Activated CD8-positive, alpha-beta T cell treated with anti-CD3 and anti-CD28 coated beads for 36 hours (primary cell): ENCODE measurements at regions not wholly inside any gene's neighbourhood (a gene's known extent, or its start where the extent isn't known, plus 50 kb on each side); places are given as distances from the start of the nearest gene placed in this dataset.

Source experiments
- ATAC-seq: fragments of 200-7000 bp; cut with Tn5 transposase; one replicate; pipeline ENCODE4 v1.10.0; 2021; ENCODE audit warnings: mild to moderate bottlenecking, moderate library complexity
- CTCF ChIA-PET: fragments of 350-600 bp; sonication (Branson Sonifier 250); formaldehyde crosslinking; loops from one replicate; lab custom pipeline; 2021; ENCODE audit warnings: antibody characterized with exemption; lab: Charles Lee
- POLR2A ChIA-PET: fragments of 350-600 bp; sonication (Branson Sonifier 250); formaldehyde crosslinking; loops from one replicate; lab custom pipeline; 2021; ENCODE audit warnings: antibody characterized with exemption; lab: Charles Lee
- DNase-seq: peaks from one replicate; pipeline ENCODE4 v3.0.0-alpha.2; 2020
- H3K27ac Mint-ChIP-seq: one replicate; pipeline ENCODE4 v1.8.0; 2021; ENCODE audit warnings: mild to moderate bottlenecking, mixed read lengths
- H3K27me3 Mint-ChIP-seq: one replicate; pipeline ENCODE4 v1.8.0; 2021; ENCODE audit warnings: mixed read lengths
- H3K36me3 Mint-ChIP-seq: one replicate; pipeline ENCODE4 v1.8.0; 2021; ENCODE audit warnings: low read depth, mixed read lengths
- H3K4me1 Mint-ChIP-seq: one replicate; pipeline ENCODE4 v1.8.0; 2021; ENCODE audit warnings: low read depth, mixed read lengths
- H3K4me3 Mint-ChIP-seq: one replicate; pipeline ENCODE4 v1.8.0; 2021; ENCODE audit warnings: mild to moderate bottlenecking, moderate library complexity, mixed read lengths
- H3K9me3 Mint-ChIP-seq: one replicate; pipeline ENCODE4 v1.8.0; 2021; ENCODE audit warnings: mixed read lengths
- CTCF ChIP-seq: fragments of 200-600 bp; IDR thresholded peaks from one replicate; pipeline ENCODE4 v1.8.0; 2022; ENCODE audit warnings: antibody characterized with exemption, mild to moderate bottlenecking
- intact Hi-C: fragments of 100-400 bp; cut with micrococcal nuclease; formaldehyde crosslinking; loops from one replicate; pipeline ENCODE4 v1.10.0; 2022

- intact Hi-C loops, result no loop called here
- Mint-ChIP-seq H3K4me1 (no peaks in the 10 kb centered on the region), H3K9me3 (no peaks in the 10 kb centered on the region), H3K27me3 (peaks cover 12% of the 10 kb centered on the region), H3K36me3 (no peaks in the 10 kb centered on the region), H3K27ac (no peak overlapping the region), H3K4me3 (no peak overlapping the region)
- ChIA-PET POLR2A (interaction anchor here (0.8 kb wide), 1 partner anchor 10 kb away, joined by 4 read pairs; no protein-coding TSS in a partner anchor), CTCF (interaction anchor here (1.3 to 2.6 kb wide), 2 partner anchors 15 to 46 kb away, joined by 3 to 10 read pairs; no protein-coding TSS in a partner anchor)
- no peak for TF ChIP-seq CTCF
- no peak for ATAC-seq
- DNase-seq, result no peak
These were observed 75.3 kb upstream of the BCL11A start for GRCh38 chr2:60628615-60629304.

GRCh38 chr2:60629305-60629662, 75.8 kb upstream of the BCL11A start:
- H3K9me3 Mint-ChIP-seq, result no peaks in the 10 kb centered on the region
- no peak overlapping the region for H3K27ac Mint-ChIP-seq
- ChIA-PET POLR2A (no interaction called here), CTCF (interaction anchor here (1.3 to 2.6 kb wide), 2 partner anchors 14 to 46 kb away, joined by 3 to 10 read pairs; no protein-coding TSS in a partner anchor)
- H3K36me3 Mint-ChIP-seq, result no peaks in the 10 kb centered on the region
- H3K27me3 Mint-ChIP-seq, result peaks cover 12% of the 10 kb centered on the region
- H3K4me3 Mint-ChIP-seq, result no peak overlapping the region
- DNase-seq (no peak), ATAC-seq (no peak)
- no peak for TF ChIP-seq CTCF
- intact Hi-C loops, result no loop called here
- H3K4me1 Mint-ChIP-seq, result no peaks in the 10 kb centered on the region

GRCh38 chr2:60629801-60630385, 76.4 kb upstream of the BCL11A start:
- H3K4me1 Mint-ChIP-seq, result no peaks in the 10 kb centered on the region
- H3K4me3 Mint-ChIP-seq, result no peak overlapping the region
- no peak for TF ChIP-seq CTCF
- ChIA-PET CTCF (interaction anchor here (1.3 kb wide), 1 partner anchor 45 kb away, joined by 3 read pairs; no protein-coding TSS in a partner anchor), POLR2A (no interaction called here)
- peaks cover 11% of the 10 kb centered on the region for H3K27me3 Mint-ChIP-seq
- no peaks in the 10 kb centered on the region for H3K9me3 Mint-ChIP-seq
- DNase-seq, result no peak
- H3K27ac Mint-ChIP-seq, result no peak overlapping the region
- ATAC-seq, result no peak
- H3K36me3 Mint-ChIP-seq, result no peaks in the 10 kb centered on the region
- intact Hi-C loops, result no loop called here

- CTCF ChIA-PET, result interaction anchor here (1.2 kb wide), 1 partner anchor 41 kb away, joined by 4 read pairs; no protein-coding TSS in a partner anchor
- no peak overlapping the region for H3K4me3 Mint-ChIP-seq
- ATAC-seq (no peak), DNase-seq (no peak)
- H3K27ac Mint-ChIP-seq, result no peak overlapping the region
- H3K4me1 Mint-ChIP-seq, result no peaks in the 10 kb centered on the region
- intact Hi-C loops, result no loop called here
- no peak for TF ChIP-seq CTCF
- no peaks in the 10 kb centered on the region for H3K36me3 Mint-ChIP-seq
- peaks cover 3% of the 10 kb centered on the region for H3K27me3 Mint-ChIP-seq
- no peaks in the 10 kb centered on the region for H3K9me3 Mint-ChIP-seq
- POLR2A ChIA-PET, result no interaction called here
These were observed 80.2 kb upstream of the BCL11A start for GRCh38 chr2:60633615-60634014.

GRCh38 chr2:60634438-60634837, 81.0 kb upstream of the BCL11A start:
- intact Hi-C loops, result no loop called here
- no peaks in the 10 kb centered on the region for H3K36me3 Mint-ChIP-seq
- no peaks in the 10 kb centered on the region for H3K4me1 Mint-ChIP-seq
- no peak overlapping the region for H3K27ac Mint-ChIP-seq
- no peak overlapping the region for H3K4me3 Mint-ChIP-seq
- ChIA-PET CTCF (interaction anchor here (1.3 kb wide), 2 partner anchors 40 to 41 kb away, joined by 3 read pairs; no protein-coding TSS in a partner anchor), POLR2A (no interaction called here)
- no peak for ATAC-seq
- H3K9me3 Mint-ChIP-seq, result no peaks in the 10 kb centered on the region
- no peak for TF ChIP-seq CTCF
- no peak for DNase-seq
- H3K27me3 Mint-ChIP-seq, result peaks cover 3% of the 10 kb centered on the region
